Colonic mucosa (tissue), 4 donors: ENCODE measurements at regions not wholly inside any gene's neighbourhood (a gene's known extent, or its start where the extent isn't known, plus 50 kb on each side); places are given as distances from the start of the nearest gene placed in this dataset.

ENCODE experiments used
- DNase-seq: peaks from one replicate; pipeline ENCODE4 v3.0.0-alpha.2; 2020
- H3K27ac ChIP-seq: fragments of 200-600 bp; one replicate; pipeline ENCODE4 v1.8.0; 2021
- H3K27me3 ChIP-seq: fragments of 200-600 bp; one replicate; pipeline ENCODE4 v1.8.0; 2021
- H3K36me3 ChIP-seq: fragments of 200-600 bp; one replicate; pipeline ENCODE4 v1.8.0; 2021
- H3K4me1 ChIP-seq: fragments of 200-600 bp; one replicate; pipeline ENCODE4 v1.8.0; 2021; ENCODE audit warnings: mild to moderate bottlenecking
- H3K4me3 ChIP-seq: fragments of 200-600 bp; one replicate; pipeline ENCODE4 v1.8.0; 2021
- H3K9ac ChIP-seq, 2 donors: one replicate each; pipeline ENCODE4 v1.7.0; 2013; ENCODE audit warnings: control low read depth in 2 of 2, low read depth in 2 of 2, low read length in 2 of 2
- H3K9me3 ChIP-seq: fragments of 200-600 bp; one replicate; pipeline ENCODE4 v1.8.0; 2021
- intact Hi-C: fragments of 100-400 bp; cut with DNase I; formaldehyde crosslinking; loops from one replicate; pipeline ENCODE4 v1.14.1; 2022
- TF ChIP-seq, protein P1 (sequence below): fragments of 200-600 bp; IDR thresholded peaks from one replicate; pipeline ENCODE4 v1.8.0; 2022; ENCODE audit warnings: antibody characterized with exemption, mild to moderate bottlenecking
- donor health status: healthy.
- donor health status: DM: no; HTN: no; CAD: no.
- donor health status: DM: no; HTN: no; CAD: no.

DNA sequence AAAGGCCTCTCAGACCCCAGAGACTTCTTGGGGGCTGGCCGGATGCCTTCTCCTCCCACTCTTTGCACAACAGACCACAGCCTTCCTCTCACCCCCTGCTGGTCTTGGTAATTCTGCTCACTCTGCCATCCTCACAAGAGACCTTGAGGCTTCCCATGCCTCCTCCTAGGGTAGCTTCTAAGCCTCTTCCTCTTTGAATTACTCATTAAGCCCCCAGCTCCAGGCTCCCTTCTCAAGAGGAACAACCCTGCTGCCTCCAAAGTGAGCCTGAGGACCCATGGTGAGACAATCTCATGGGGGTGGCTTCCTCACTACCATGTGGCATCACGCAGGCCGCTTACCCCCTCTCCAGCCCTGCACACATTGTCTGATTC is 184.6 kb upstream of the SYT13 start:
- H3K9ac ChIP-seq = no peak overlapping the region
- TF ChIP-seq, protein P1, sequence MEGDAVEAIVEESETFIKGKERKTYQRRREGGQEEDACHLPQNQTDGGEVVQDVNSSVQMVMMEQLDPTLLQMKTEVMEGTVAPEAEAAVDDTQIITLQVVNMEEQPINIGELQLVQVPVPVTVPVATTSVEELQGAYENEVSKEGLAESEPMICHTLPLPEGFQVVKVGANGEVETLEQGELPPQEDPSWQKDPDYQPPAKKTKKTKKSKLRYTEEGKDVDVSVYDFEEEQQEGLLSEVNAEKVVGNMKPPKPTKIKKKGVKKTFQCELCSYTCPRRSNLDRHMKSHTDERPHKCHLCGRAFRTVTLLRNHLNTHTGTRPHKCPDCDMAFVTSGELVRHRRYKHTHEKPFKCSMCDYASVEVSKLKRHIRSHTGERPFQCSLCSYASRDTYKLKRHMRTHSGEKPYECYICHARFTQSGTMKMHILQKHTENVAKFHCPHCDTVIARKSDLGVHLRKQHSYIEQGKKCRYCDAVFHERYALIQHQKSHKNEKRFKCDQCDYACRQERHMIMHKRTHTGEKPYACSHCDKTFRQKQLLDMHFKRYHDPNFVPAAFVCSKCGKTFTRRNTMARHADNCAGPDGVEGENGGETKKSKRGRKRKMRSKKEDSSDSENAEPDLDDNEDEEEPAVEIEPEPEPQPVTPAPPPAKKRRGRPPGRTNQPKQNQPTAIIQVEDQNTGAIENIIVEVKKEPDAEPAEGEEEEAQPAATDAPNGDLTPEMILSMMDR = no peak
- intact Hi-C loops = no loop called here
- no peak for DNase-seq
- no peaks in the 10 kb centered on the region for H3K4me1 ChIP-seq
- no peaks in the 10 kb centered on the region for H3K36me3 ChIP-seq
- no peak overlapping the region for H3K4me3 ChIP-seq
- H3K27me3 ChIP-seq = no peaks in the 10 kb centered on the region
- no peak overlapping the region for H3K27ac ChIP-seq
- H3K9me3 ChIP-seq = no peaks in the 10 kb centered on the region

DNA sequence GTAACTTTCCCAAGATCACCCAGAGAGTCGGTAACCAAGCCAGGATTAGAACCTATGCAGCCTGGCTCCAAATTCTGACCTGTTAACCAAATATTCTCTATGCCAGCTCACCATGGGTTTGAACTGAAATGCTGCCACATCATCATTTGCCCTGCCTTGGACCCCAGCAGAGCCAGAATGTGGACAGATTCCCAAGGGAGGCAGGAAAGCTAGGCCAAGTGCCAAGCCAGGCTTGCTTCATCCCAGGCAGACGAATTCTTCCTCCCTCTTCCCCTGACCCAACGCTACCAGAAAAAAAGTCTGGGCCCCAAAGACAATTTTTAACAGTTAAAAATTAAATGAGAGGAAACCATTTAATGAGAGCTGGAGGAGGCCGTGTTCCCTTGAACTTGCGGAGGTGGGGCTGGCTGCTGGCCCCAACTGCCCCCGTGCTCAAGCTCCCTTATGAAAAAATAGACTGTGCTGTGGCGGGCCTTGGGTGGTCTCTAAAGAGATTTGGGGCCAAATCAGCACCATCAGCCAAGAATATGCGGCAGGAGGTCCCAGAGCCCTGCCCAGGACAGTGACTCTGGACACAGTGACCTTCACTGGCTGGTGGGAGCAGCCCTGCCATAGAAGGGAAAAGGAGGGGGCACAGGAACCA is 184.1 kb upstream of the SYT13 start:
- no peak overlapping the region for H3K4me3 ChIP-seq
- H3K36me3 ChIP-seq = no peaks in the 10 kb centered on the region
- no peak for DNase-seq
- H3K9me3 ChIP-seq = no peaks in the 10 kb centered on the region
- H3K9ac ChIP-seq = no peak overlapping the region
- no peak overlapping the region for H3K27ac ChIP-seq
- H3K27me3 ChIP-seq = no peaks in the 10 kb centered on the region
- no peaks in the 10 kb centered on the region for H3K4me1 ChIP-seq
- intact Hi-C loops = no loop called here
- TF ChIP-seq, protein P1 = no peak

DNA sequence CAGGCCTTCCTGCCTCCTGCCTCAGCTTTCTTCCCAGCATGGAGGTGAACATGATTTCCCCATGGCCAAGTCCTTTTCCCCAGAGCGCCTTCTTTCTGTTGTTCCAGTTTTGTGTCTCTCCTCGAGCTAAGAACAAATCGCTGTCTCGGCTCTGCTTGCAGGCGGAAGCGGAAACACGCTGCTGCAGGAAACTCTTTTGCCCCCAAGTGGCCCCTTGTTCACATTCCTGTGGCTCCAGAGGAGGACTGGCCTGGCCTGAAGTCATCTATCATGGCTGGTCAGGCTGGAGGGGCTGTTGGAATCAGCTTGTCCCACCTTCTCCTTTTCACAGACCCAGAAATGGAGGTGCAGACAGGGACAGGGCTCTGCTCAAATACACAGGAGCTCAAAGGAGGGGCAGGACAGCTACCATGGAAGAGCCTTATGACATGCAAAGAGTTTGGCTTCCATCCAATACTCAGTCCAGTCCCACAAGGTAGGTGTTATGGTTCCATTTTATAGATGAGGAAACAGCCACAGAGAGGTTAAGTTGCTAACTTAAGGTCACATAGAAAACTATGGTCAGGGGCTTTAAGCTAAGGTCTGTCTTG is 182.2 kb upstream of the SYT13 start:
- Histone ChIP-seq H3K4me3 (no peak overlapping the region), H3K36me3 (no peaks in the 10 kb centered on the region), H3K9me3 (no peaks in the 10 kb centered on the region), H3K27me3 (no peaks in the 10 kb centered on the region), H3K9ac (no peak overlapping the region), H3K4me1 (no peaks in the 10 kb centered on the region), H3K27ac (no peak overlapping the region)
- DNase-seq = no peak
- intact Hi-C loops = no loop called here
- TF ChIP-seq, protein P1 = no peak

DNA sequence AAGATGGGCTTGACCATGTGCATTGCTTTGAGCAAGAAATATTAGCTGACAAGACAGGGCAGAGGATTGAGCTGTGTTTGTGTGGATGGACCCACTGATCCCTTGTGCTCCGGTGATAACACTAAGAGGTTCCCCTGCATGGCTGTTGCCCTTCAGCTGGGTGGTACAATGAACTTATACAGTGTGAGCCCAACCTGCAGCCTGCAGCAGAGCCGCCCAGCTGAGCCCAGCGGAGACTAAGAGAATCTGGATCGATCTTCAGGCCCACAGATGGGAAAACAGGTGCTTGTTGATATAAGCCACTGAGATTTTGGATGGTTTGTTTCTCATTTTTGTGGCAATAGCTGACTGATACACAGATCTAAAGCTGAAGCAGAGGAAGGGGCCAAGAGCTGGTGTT is 177.4 kb upstream of the SYT13 start:
- DNase-seq = no peak
- no peaks in the 10 kb centered on the region for H3K4me1 ChIP-seq
- intact Hi-C loops = no loop called here

DNA sequence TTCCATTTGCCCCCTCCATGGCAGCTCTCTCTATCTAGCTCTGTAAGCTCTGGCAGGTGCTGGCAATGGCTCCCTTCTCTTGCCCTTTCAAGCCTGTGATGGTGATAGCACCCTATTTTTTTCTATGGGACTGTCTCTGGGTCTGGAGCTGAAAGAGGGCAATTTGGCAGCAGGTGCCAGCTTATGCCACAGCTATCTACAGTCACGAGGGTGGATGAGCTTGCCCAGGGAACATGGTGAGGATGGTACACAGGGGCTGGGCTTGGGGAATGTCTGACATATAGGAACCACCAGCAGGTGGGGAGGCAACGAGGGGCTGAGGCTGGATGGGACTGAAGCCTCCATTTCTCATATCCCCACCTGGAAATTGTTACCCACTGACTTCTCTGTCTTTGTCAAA is 175.4 kb upstream of the SYT13 start:
- Histone ChIP-seq H3K4me1 (no peaks in the 10 kb centered on the region), H3K27ac (no peak overlapping the region), H3K36me3 (no peaks in the 10 kb centered on the region), H3K9ac (no peak overlapping the region), H3K27me3 (no peaks in the 10 kb centered on the region), H3K4me3 (no peak overlapping the region), H3K9me3 (no peaks in the 10 kb centered on the region)
- TF ChIP-seq, protein P1 = no peak
- intact Hi-C loops = no loop called here
- no peak for DNase-seq

More for the DNA sequence above, 177.4 kb upstream of the SYT13 start:
- no peaks in the 10 kb centered on the region for H3K27me3 ChIP-seq
- no peaks in the 10 kb centered on the region for H3K9me3 ChIP-seq
- H3K36me3 ChIP-seq = no peaks in the 10 kb centered on the region
- TF ChIP-seq, protein P1 = no peak
- H3K9ac ChIP-seq = no peak overlapping the region
- H3K27ac ChIP-seq = no peak overlapping the region
- H3K4me3 ChIP-seq = no peak overlapping the region
